ENCODE measurements at regions not wholly inside any gene's neighbourhood (a gene's known extent, or its start where the extent isn't known, plus 50 kb on each side); places are given as distances from the start of the nearest gene placed in this dataset.

DNA sequence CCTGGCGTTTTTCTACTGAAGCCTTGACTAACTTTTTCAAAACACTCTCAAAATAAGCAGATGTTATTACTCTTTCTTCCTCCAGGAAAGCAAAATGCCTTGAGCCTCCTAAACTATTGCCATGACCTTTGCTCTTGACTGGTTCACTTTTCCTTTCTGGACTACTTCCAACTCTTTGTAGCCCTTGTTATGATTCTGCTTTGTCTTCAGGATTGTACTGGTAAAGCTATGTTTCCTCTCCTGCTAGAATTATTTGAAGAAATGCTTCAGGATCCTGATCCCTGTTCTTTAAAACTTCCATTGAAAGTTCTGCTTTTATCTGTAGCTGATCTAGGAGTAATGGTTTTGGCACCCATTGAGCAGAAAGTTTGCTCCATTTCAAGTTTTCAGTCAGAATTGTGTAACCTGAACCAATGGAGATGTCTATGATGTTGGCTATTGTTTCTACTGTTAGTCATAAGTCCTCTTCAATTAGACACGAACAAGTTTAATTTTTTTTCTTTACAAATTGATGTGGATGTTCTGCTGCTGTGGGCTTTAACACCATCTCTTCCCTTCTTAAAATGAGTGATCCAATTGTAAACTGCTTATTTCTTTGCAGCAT, 1356.4 kb downstream of the EFNA5 start (continued):
- TF ChIP-seq ZNF561 (tag by site-specific recombination; IDR thresholded peaks at IDR 0.05; ENCODE audit: borderline replicate concordance) (no peak), ZNF433 (tag by site-specific recombination; IDR thresholded peaks at IDR 0.05; ENCODE audit: low read depth) (no peak), ZNF560 (tag by site-specific recombination; IDR thresholded peaks at IDR 0.05; ENCODE audit: borderline replicate concordance) (no peak), ZNF311 (tag by site-specific recombination; IDR thresholded peaks at IDR 0.05; ENCODE audit: borderline replicate concordance) (no peak), ZNF76 (tag by site-specific recombination; IDR thresholded peaks at IDR 0.05; ENCODE audit: borderline replicate concordance, low read depth) (no peak)
- TF ChIP-seq, protein P1, sequence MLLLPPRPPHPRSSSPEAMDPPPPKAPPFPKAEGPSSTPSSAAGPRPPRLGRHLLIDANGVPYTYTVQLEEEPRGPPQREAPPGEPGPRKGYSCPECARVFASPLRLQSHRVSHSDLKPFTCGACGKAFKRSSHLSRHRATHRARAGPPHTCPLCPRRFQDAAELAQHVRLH (tag by site-specific recombination; IDR thresholded peaks at IDR 0.05), result no peak
- TF ChIP-seq, protein P2, sequence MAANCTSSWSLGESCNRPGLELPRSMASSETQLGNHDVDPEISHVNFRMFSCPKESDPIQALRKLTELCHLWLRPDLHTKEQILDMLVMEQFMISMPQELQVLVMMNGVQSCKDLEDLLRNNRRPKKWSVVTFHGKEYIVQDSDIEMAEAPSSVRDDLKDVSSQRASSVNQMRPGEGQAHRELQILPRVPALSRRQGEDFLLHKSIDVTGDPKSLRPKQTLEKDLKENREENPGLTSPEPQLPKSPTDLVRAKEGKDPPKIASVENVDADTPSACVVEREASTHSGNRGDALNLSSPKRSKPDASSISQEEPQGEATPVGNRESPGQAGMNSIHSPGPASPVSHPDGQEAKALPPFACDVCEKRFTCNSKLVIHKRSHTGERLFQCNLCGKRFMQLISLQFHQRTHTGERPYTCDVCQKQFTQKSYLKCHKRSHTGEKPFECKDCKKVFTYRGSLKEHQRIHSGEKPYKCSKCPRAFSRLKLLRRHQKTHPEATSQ (tag by site-specific recombination; IDR thresholded peaks at IDR 0.05), result no peak

DNA sequence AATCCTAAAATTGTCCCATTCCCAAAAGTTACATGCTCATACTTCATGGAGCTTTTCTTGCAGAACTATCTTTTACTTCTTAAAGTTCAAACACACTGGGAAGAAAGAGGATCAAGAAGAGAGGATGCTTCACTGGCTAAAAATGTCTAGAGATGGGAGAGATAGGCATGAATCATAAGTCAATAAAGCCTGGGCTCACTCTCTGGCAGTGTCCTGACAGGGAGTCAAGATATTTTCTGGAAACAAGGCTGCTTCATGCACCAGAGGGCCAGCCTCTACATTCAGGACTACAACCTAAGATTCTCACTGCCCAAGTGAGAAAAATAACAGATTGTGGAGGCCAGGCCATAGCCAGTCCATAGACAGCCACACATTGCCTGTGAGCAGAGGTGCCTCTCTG, 1358.4 kb downstream of the EFNA5 start:
- H3K4me1 ChIP-seq (ENCODE audit: control insufficient read depth, insufficient read depth, low read length), result no peaks in the 10 kb centered on the region
- no peak for TF ChIP-seq ZNF112 (tag by site-specific recombination; IDR thresholded peaks at IDR 0.05)
- no peak for TF ChIP-seq WT1 (tag by site-specific recombination; IDR thresholded peaks at IDR 0.05)
- TF ChIP-seq SP7 (tag by site-specific recombination; IDR thresholded peaks at IDR 0.05), result no peak
- no peak for TF ChIP-seq ZNF121 (tag by site-specific recombination; IDR thresholded peaks at IDR 0.05)
- no peak for TF ChIP-seq OSR2 (tag by site-specific recombination; IDR thresholded peaks at IDR 0.05)
- no peak for TF ChIP-seq YY1 (tag by site-specific recombination; IDR thresholded peaks at IDR 0.05)
- no peak for TF ChIP-seq ZNF747 (tag by site-specific recombination; IDR thresholded peaks at IDR 0.05)
- TF ChIP-seq, protein P3, sequence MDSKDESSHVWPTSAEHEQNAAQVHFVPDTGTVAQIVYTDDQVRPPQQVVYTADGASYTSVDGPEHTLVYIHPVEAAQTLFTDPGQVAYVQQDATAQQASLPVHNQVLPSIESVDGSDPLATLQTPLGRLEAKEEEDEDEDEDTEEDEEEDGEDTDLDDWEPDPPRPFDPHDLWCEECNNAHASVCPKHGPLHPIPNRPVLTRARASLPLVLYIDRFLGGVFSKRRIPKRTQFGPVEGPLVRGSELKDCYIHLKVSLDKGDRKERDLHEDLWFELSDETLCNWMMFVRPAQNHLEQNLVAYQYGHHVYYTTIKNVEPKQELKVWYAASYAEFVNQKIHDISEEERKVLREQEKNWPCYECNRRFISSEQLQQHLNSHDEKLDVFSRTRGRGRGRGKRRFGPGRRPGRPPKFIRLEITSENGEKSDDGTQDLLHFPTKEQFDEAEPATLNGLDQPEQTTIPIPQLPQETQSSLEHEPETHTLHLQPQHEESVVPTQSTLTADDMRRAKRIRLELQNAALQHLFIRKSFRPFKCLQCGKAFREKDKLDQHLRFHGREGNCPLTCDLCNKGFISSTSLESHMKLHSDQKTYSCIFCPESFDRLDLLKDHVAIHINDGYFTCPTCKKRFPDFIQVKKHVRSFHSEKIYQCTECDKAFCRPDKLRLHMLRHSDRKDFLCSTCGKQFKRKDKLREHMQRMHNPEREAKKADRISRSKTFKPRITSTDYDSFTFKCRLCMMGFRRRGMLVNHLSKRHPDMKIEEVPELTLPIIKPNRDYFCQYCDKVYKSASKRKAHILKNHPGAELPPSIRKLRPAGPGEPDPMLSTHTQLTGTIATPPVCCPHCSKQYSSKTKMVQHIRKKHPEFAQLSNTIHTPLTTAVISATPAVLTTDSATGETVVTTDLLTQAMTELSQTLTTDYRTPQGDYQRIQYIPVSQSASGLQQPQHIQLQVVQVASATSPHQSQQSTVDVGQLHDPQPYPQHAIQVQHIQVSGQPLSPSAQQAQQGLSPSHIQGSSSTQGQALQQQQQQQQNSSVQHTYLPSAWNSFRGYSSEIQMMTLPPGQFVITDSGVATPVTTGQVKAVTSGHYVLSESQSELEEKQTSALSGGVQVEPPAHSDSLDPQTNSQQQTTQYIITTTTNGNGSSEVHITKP (tag by site-specific recombination; IDR thresholded peaks at IDR 0.05), result no peak
- no peak for TF ChIP-seq ZNF473 (tag by site-specific recombination; IDR thresholded peaks at IDR 0.05)
- TF ChIP-seq ZNF837 (tag by site-specific recombination; IDR thresholded peaks at IDR 0.05), result no peak
- no peak for TF ChIP-seq ZNF155 (tag by site-specific recombination; IDR thresholded peaks at IDR 0.05)
- no peak for TF ChIP-seq ZNF561 (tag by site-specific recombination; IDR thresholded peaks at IDR 0.05; ENCODE audit: borderline replicate concordance)
- TF ChIP-seq, protein P4, sequence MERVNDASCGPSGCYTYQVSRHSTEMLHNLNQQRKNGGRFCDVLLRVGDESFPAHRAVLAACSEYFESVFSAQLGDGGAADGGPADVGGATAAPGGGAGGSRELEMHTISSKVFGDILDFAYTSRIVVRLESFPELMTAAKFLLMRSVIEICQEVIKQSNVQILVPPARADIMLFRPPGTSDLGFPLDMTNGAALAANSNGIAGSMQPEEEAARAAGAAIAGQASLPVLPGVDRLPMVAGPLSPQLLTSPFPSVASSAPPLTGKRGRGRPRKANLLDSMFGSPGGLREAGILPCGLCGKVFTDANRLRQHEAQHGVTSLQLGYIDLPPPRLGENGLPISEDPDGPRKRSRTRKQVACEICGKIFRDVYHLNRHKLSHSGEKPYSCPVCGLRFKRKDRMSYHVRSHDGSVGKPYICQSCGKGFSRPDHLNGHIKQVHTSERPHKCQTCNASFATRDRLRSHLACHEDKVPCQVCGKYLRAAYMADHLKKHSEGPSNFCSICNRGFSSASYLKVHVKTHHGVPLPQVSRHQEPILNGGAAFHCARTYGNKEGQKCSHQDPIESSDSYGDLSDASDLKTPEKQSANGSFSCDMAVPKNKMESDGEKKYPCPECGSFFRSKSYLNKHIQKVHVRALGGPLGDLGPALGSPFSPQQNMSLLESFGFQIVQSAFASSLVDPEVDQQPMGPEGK (tag by site-specific recombination; IDR thresholded peaks at IDR 0.05), result no peak
- TF ChIP-seq, protein P1 (tag by site-specific recombination; IDR thresholded peaks at IDR 0.05), result no peak
- TF ChIP-seq, protein P5, sequence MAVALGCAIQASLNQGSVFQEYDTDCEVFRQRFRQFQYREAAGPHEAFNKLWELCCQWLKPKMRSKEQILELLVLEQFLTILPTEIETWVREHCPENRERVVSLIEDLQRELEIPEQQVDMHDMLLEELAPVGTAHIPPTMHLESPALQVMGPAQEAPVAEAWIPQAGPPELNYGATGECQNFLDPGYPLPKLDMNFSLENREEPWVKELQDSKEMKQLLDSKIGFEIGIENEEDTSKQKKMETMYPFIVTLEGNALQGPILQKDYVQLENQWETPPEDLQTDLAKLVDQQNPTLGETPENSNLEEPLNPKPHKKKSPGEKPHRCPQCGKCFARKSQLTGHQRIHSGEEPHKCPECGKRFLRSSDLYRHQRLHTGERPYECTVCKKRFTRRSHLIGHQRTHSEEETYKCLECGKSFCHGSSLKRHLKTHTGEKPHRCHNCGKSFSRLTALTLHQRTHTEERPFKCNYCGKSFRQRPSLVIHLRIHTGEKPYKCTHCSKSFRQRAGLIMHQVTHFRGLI (tag by site-specific recombination; IDR thresholded peaks at IDR 0.05), result no peak
- no peak for TF ChIP-seq ZNF202 (tag by site-specific recombination; IDR thresholded peaks at IDR 0.05; ENCODE audit: borderline replicate concordance)
- no peak for TF ChIP-seq ZNF324 (tag by site-specific recombination; IDR thresholded peaks at IDR 0.05)
- no peak for TF ChIP-seq MYNN (tag by site-specific recombination; IDR thresholded peaks at IDR 0.05; ENCODE audit: borderline replicate concordance)
- TF ChIP-seq ZNF433 (tag by site-specific recombination; IDR thresholded peaks at IDR 0.05; ENCODE audit: low read depth), result no peak
- no peak for TF ChIP-seq ZFP41 (tag by site-specific recombination; IDR thresholded peaks at IDR 0.05; ENCODE audit: borderline replicate concordance)
- H3K27ac ChIP-seq (ENCODE audit: extremely low read depth, low read depth, low read length), result no peak overlapping the region
- no peak overlapping the region for H3K4me3 ChIP-seq (ENCODE audit: low read depth, low read length)
- H3K9me3 ChIP-seq (ENCODE audit: control insufficient read depth, insufficient read depth, low read depth, low read length), result no peaks in the 10 kb centered on the region
- ChIA-PET CTCF (no interaction called here), POLR2A (no interaction called here)
- no peaks in the 10 kb centered on the region for H3K36me3 ChIP-seq (ENCODE audit: control insufficient read depth in 2 of 2, insufficient read depth in 1 of 2, low read length in 2 of 2)

Data from HEK293 (cell line).